Nucleus accumbens (tissue), 56 donors: ENCODE measurements at regions not wholly inside any gene's neighbourhood (a gene's known extent, or its start where the extent isn't known, plus 50 kb on each side); places are given as distances from the start of the nearest gene placed in this dataset.

Experiments
- DNase-seq, 56 donors: peaks; one replicate each; lab custom pipeline; 2025; lab: John Stamatoyannopoulos, UW

GRCh38 chr13:74973935-74974879 is 507.8 kb downstream of the TBC1D4 start:
- DNase-seq: no peak

DNA sequence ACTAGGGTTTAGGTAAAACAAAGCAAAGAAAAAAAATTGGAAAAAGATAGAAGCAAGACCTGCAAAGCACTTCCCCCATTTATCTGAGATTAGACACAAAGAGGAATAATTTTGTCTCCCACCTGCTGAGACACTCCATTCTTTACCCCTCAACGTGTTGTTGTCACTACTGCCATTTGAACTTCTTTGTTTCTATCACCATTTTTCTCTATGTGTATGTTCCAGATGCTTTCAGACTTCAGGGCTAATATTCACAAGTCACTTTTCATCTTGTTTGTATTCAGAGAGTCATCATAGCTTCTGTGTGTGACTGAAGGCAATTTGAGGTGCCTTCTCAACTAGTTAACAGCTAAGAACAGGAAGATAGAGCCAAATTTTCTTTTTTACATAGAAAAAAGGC is 512.5 kb downstream of the TBC1D4 start:
- DNase-seq: no peak

GRCh38 chr13:74966814-74967424 is 515.0 kb downstream of the TBC1D4 start:
- DNase-seq: peak in 23 of 56 donors; percentile 1 to 47 (median 11)

DNA sequence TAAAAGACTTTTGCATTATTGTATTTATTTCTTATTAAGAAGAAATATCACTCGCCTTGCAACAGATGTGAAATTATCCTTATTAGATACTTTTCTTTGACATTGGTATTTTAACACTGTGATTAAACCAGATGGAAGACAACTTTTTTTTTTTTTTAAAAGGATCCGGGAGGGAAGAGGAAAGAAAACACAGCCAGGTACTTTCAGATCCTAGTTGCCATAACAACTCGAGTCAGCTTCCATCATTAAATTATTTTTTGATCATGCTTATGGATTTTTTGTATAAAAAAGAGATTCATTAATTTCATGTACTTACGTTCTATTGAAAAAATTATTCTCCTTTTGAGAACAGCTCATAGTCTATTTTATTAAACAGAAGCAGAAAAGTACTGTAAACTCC is 515.7 kb downstream of the TBC1D4 start:
- no peak for DNase-seq

DNA sequence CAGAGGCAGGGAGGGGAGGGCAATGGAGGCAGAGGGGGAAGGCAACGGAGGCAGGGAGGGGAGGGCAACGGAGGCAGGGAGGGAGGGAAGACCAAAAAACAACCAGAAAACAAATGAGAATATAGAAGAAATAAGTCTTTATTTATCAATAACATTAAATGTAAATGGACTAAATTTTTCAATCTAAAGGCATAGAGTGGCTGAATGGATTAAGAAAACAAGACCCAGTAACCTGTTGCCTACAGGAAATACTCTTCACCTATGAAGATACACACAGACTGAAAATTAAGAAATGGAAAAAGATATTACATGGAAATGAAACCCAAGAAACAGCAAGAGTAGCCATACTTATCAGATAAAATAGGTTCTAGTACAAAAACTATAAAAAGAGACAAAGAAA is 536.3 kb downstream of the TBC1D4 start:
- DNase-seq: no peak

GRCh38 chr13:74931698-74932433 is 550.1 kb downstream of the TBC1D4 start:
- DNase-seq: no peak

GRCh38 chr13:74930402-74931165 is 551.4 kb downstream of the TBC1D4 start:
- DNase-seq: peak in 10 of 56 donors; percentile 3 to 74 (median 10)

GRCh38 chr13:74929436-74929835 is 552.5 kb downstream of the TBC1D4 start:
- DNase-seq: no peak

- no peak for DNase-seq
These were observed 554.1 kb downstream of the TBC1D4 start for GRCh38 chr13:74927823-74928222.

- DNase-seq: no peak
These were observed 559.0 kb downstream of the TBC1D4 start for GRCh38 chr13:74922963-74923362.

- DNase-seq: no peak
These were observed 560.6 kb downstream of the TBC1D4 start for GRCh38 chr13:74921326-74921725.

DNA sequence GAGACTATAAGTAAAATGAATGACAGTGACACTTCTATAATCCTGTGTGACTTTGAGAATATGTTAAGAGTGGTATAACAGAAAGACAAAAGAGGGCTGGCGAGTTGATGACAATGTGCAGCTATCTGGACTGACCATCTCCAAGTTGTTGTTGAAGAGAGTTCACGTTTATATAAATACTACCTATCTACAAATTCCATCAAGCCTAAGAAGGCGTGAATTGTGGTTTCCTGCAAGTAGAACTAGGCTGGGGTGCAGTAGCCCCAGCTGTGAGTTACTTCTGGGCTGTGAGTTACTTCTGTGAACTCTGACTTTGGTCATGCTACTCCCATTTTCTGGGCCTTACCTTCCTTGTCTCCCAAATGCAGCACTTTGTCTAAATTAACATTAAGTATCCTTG is 561.0 kb downstream of the TBC1D4 start:
- DNase-seq: no peak

GRCh38 chr13:74920361-74920760 is 561.6 kb downstream of the TBC1D4 start:
- DNase-seq: no peak

GRCh38 chr13:74919914-74920313 is 562.1 kb downstream of the TBC1D4 start:
- no peak for DNase-seq

GRCh38 chr13:74912898-74913297 is 569.1 kb downstream of the TBC1D4 start:
- no peak for DNase-seq

GRCh38 chr13:74910415-74910814 is 571.6 kb downstream of the TBC1D4 start:
- no peak for DNase-seq

DNA sequence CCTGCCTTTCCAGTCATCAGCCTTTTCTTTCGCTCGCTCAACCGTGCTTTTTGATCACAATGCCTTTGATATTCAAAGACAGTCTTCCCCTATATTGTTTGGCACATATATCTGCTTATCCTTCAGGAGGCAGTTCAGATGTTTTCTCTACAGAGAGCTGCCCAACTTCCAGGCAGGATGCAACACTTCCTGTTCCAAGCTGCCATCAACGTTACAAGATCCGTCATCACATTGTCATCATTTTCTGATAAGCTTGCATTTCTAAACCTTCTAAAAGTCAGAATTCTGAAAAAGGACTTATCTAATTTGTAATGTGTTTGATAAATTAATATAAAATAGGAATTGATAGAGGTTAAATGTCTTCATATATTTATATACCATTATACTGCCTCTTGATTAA is 574.2 kb downstream of the TBC1D4 start:
- DNase-seq: no peak

DNA sequence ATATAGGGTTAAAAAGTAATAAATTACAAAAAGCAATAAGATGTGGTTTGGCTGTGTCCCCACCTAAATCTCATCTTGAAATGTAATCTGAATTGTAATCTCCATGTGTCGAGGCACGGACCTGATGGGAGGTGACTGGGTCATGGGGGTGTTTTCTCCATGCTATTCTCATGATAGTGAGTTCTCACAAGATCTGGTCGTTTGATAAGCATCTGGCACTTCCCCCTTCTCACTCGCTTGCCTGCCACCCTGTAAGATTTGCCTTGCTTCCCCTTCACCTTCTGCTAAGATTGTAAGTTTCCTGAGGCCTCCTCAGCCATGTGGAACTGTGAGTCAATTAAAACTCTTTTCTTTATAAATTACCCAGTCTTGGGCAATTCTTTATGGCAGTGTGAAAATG is 577.4 kb downstream of the TBC1D4 start:
- DNase-seq: no peak

GRCh38 chr13:74895042-74895796 is 586.8 kb downstream of the TBC1D4 start:
- DNase-seq: no peak

GRCh38 chr13:74892096-74892495 is 589.9 kb downstream of the TBC1D4 start:
- DNase-seq: no peak
